ENCODE measurements at regions not wholly inside any gene's neighbourhood (a gene's known extent, or its start where the extent isn't known, plus 50 kb on each side); places are given as distances from the start of the nearest gene placed in this dataset.

DNA sequence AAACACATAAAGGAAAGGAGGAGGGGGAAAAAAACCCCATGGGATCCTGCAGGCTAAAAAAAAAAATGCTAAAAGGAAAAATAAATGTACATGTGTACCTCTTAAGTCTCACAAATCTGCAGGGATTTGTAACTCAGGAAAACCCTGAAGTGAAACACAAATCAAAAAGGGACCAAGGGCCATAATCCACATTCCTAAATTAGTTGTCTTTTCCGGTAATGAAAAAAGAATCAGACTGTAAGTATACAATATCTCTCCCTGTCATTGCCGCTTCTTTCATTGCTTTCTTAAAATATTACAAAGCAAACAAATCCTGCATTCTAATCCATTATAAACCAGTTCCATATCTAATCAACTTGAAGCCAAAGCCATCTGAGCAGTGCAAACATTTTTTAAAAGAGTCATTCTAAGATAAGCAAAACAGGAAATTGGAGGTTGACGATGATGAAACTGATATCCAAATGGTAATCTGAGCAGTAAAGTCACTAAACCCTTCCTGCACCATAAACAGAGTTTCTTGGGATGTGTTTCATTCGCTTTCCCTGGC, 58.7 kb upstream of the SIM2 start:
- H3K27ac Mint-ChIP-seq: no peak overlapping the region

DNA sequence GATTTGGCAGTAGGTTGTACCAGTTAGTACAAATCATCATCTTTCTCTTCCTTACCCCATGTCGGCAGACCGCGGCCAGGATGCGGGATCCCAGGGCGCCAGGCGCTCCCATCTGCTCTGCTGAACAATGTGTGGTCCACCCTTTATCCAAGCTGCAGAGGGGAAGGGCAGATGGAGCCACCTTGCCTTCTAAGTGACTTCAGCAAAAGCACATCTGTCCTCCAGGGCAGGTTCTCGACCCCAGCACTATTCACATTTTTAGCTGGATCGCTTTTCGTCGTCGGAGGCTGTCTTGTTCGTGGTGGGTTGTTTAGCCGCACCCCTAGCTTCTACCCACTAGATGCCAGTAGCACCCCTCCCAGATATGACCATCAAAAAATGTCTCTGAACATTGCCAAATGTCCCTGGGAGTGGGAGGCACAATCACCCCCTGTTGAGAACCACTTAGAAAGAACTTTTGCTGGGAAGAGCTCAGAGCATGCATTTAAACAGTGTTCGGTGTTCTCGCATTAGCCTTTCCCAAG, 58.1 kb upstream of the SIM2 start:
- Mint-ChIP-seq H3K9me3 (peaks cover 7% of the 10 kb centered on the region), H3K4me3 (no peak overlapping the region), H3K36me3 (ENCODE audit: low read depth) (no peaks in the 10 kb centered on the region), H3K27me3 (peaks cover 2% of the 10 kb centered on the region), H3K27ac (no peak overlapping the region), H3K4me1 (peaks cover 2% of the 10 kb centered on the region)
- intact Hi-C loops (cut with micrococcal nuclease): no loop called here
- no peak for DNase-seq

More for the DNA sequence above, 58.7 kb upstream of the SIM2 start:
- peaks cover 2% of the 10 kb centered on the region for H3K4me1 Mint-ChIP-seq
- peaks cover 12% of the 10 kb centered on the region for H3K9me3 Mint-ChIP-seq
- DNase-seq: no peak
- H3K36me3 Mint-ChIP-seq (ENCODE audit: low read depth): no peaks in the 10 kb centered on the region
- peaks cover 2% of the 10 kb centered on the region for H3K27me3 Mint-ChIP-seq
- H3K4me3 Mint-ChIP-seq: no peak overlapping the region
- intact Hi-C loops (cut with micrococcal nuclease): no loop called here

DNA sequence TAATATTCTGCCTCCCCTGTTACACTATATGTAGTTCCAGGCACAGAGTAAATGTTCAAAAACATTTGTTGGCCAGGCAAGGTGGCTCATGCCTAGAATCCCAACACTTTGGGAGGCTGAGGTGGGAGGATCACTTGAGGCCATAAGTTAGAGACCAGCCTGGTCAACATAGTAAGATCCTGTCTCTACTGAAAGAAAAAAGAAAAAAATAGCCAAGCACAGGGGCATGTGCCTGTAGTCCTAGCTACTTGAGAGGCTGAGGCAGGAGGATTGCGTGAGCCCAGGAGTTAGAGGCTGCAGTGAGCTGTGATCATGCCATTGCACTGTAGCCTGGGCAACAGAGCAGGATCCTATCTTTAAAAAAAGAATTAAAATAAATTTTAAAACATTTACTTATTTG, 57.6 kb upstream of the SIM2 start:
- DNase-seq: no peak
- H3K36me3 Mint-ChIP-seq (ENCODE audit: low read depth): no peaks in the 10 kb centered on the region
- H3K4me1 Mint-ChIP-seq: peaks cover 2% of the 10 kb centered on the region
- peaks cover 6% of the 10 kb centered on the region for H3K9me3 Mint-ChIP-seq
- no peak overlapping the region for H3K27ac Mint-ChIP-seq
- intact Hi-C loops (cut with micrococcal nuclease): no loop called here
- no peak overlapping the region for H3K4me3 Mint-ChIP-seq
- peaks cover 1% of the 10 kb centered on the region for H3K27me3 Mint-ChIP-seq

DNA sequence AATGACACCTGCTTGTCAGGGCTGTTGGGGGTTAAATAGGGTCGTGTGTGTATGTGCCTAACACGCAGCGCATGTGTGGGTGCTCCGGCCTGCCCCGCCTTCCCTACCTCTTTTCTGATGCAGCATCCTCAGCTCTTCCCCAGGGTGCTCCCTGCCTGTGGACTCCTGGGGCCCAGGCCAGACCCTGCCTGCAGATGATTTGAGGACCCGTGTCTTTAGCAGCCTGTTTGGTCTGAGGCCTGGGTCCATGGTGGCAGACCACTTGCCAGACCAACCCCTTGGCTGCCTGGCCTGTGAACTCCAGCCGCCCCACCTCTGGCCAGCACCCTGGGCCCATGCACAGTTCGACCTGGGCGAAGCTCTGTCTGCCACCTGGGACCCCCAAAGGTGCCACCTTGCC, 57.0 kb upstream of the SIM2 start:
- no peak for DNase-seq
- intact Hi-C loops (cut with micrococcal nuclease): no loop called here
- peaks cover 2% of the 10 kb centered on the region for H3K4me1 Mint-ChIP-seq
- H3K36me3 Mint-ChIP-seq (ENCODE audit: low read depth): no peaks in the 10 kb centered on the region
- H3K27ac Mint-ChIP-seq: no peak overlapping the region
- H3K27me3 Mint-ChIP-seq: no peaks in the 10 kb centered on the region
- H3K4me3 Mint-ChIP-seq: no peak overlapping the region
- H3K9me3 Mint-ChIP-seq: peaks cover 4% of the 10 kb centered on the region

DNA sequence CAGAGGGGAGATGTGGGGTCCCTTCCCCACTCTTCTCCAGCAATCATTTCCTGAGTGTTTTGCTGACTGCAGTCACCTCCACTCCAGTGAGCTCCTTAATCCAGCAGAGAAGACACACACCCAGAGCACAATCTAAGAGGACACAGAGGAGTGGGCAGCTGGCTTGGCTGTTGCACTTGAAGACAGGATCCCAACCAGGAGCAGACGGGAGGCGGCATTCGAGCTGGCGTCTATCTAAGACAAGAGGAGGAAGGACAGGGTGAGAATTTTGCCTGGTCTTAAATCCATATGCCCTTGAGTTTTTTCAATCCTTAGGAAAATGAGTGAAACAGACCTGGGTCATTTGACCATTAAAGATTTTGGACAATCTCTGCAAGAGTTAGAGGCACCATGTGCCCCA, 56.1 kb upstream of the SIM2 start:
- H3K9me3 Mint-ChIP-seq: no peaks in the 10 kb centered on the region
- H3K27ac Mint-ChIP-seq: no peak overlapping the region
- H3K4me3 Mint-ChIP-seq: no peak overlapping the region
- DNase-seq: no peak
- no peaks in the 10 kb centered on the region for H3K27me3 Mint-ChIP-seq
- intact Hi-C loops (cut with micrococcal nuclease): no loop called here
- H3K4me1 Mint-ChIP-seq: peaks cover 2% of the 10 kb centered on the region
- no peaks in the 10 kb centered on the region for H3K36me3 Mint-ChIP-seq (ENCODE audit: low read depth)

DNA sequence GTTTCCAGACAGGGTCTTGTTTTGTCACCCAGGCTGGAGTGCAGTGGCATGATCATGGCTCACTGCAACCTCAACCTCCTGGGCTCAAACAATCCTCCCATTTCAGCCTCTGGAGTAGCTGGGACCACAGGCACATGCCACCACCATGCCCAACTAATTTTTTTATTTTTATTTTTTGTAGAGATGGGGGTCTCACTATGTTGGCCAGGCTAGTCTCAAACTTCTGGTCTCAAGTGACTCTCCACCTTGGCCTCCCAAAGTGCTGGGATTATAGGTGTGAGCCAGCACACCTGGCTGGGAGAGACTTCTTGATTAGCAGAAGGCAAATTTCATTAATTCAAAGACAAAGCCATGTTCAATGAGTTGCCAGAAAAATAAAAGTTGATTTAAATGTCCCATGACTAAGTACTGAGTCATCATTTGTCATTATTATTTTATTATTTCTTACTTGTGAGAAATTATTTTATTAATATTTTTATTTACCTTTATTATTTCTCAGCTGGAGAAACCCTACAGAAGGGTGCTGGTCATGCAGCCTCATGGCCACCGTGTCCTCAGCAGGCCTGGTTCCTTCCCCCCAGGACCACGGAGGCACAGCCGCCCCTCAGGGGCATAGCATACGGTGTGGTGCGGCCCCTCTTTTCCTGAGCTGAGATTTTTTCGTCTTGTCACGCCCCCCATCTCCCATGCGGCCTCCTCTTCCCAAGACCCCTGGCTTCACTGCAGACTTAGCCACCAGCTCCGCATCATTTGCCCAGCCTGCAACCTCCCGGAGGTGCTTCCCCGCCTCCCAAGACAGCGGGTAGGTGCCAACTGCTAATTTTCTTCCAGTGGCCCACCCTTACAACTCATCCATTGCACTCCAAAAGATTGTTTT, 55.3 kb upstream of the SIM2 start:
- Mint-ChIP-seq H3K27ac (no peak overlapping the region), H3K27me3 (no peaks in the 10 kb centered on the region), H3K9me3 (no peaks in the 10 kb centered on the region), H3K4me3 (no peak overlapping the region), H3K4me1 (peaks cover 2% of the 10 kb centered on the region), H3K36me3 (ENCODE audit: low read depth) (no peaks in the 10 kb centered on the region)
- DNase-seq: no peak
- intact Hi-C loops (cut with micrococcal nuclease): no loop called here

DNA sequence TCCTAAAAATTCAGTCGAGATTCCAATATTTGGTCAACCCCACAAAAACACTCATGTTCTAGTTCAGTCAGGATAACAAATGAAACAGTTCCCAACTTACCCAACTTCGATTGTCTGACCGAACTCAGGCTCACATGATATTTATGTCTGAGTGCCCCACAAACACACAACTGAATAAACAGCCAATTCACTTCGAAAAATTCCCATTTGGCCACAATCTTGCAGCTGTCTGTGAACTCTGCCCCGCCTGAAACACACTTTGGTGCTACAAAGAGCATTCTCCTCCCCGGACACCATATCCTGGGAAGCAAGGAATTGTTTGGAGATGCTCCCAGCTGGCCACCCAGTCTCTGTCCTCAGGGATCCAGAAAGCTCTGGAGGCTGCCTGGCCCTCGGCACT, 52.9 kb upstream of the SIM2 start:
- Mint-ChIP-seq H3K27me3 (no peaks in the 10 kb centered on the region), H3K9me3 (no peaks in the 10 kb centered on the region), H3K36me3 (ENCODE audit: low read depth) (no peaks in the 10 kb centered on the region), H3K4me3 (no peak overlapping the region), H3K27ac (no peak overlapping the region), H3K4me1 (no peaks in the 10 kb centered on the region)
- DNase-seq: no peak
- intact Hi-C loops (cut with micrococcal nuclease): no loop called here

DNA sequence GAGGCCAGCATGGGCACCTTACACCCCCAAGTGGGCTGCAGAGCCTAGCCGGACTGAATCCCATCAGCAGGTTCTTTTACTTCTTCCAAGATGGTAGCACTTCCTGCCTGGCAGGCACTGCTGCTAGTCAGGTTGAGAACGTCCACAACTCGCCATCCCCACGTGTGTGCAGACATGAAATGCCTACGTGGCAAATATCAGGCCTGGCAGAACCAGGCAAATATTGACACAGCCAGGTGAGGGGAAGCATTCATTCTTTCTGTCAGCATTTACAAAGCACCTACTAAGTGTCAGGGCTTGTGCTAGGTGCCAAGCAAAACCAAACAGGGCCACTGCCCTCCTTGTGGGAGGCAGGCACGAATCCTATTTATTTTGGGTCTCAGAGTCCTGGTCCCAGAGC, 52.3 kb upstream of the SIM2 start:
- Mint-ChIP-seq H3K36me3 (ENCODE audit: low read depth) (no peaks in the 10 kb centered on the region), H3K9me3 (no peaks in the 10 kb centered on the region), H3K27ac (no peak overlapping the region), H3K4me1 (no peaks in the 10 kb centered on the region), H3K4me3 (no peak overlapping the region), H3K27me3 (no peaks in the 10 kb centered on the region)
- DNase-seq: no peak
- intact Hi-C loops (cut with micrococcal nuclease): no loop called here

DNA sequence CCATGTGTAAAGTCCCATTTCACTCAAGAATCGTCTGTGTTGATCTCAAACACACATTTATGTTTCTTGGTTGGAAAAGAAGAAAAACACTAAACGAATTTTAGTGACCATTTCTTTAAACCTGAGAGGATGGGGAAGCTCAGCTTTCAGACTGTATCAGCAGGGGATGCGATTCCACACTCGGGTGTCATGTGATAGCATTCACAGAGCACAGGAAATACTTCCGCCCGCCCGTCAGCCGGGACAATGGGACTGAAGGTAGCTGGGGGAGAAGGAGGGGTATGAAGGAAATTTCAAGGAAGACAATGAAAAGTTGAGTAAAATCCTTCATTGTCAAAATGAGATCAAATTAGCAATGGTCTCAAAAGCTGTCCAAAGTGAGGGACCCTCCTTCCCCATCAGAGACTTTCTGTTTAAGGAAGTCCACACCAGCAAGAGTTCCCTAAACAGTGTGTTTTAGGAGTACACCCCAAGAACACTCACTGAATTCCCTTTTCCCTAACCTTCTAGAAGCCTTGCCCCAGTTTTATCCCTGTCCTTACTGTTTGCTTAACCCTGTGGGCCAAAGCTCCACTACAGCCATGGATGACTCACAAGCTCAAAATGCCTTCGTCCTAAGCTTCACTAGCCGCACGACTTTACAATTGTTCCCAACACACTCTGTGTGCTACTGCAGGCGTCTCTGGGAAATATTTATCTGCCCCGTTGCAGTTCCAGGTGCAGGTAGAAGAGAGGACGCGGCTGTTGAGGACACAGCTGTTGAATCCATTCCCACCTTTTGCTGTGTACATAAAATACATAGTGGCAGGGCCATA, 51.4 kb upstream of the SIM2 start:
- DNase-seq: no peak
- Mint-ChIP-seq H3K27me3 (no peaks in the 10 kb centered on the region), H3K4me3 (no peak overlapping the region), H3K9me3 (no peaks in the 10 kb centered on the region), H3K36me3 (ENCODE audit: low read depth) (no peaks in the 10 kb centered on the region), H3K4me1 (no peaks in the 10 kb centered on the region), H3K27ac (no peak overlapping the region)
- intact Hi-C loops (cut with micrococcal nuclease): no loop called here

All from activated CD4-positive, alpha-beta T cell treated with anti-CD3 and anti-CD28 coated beads, Interleukin-2, amount 10 ng/mL, durations not matched to agents 24 days and 14 days (primary cell).